GM21717 (cell line): ENCODE measurements at regions not wholly inside any gene's neighbourhood (a gene's known extent, or its start where the extent isn't known, plus 50 kb on each side); places are given as distances from the start of the nearest gene placed in this dataset.

Experiments used
- ATAC-seq: cut with Tn5 transposase; IDR thresholded peaks from one replicate; pipeline ENCODE4 v1.9.1; 2021; ENCODE audit warnings: mild to moderate bottlenecking, moderate library complexity; ENCODE audit not compliant: unreplicated experiment

- ATAC-seq: no peak
Observed at GRCh38 chr4:189304809-189305208, 635.9 kb upstream of the FRG1 start.

GRCh38 chr4:189305500-189305899 is 635.2 kb upstream of the FRG1 start:
- no peak for ATAC-seq

- ATAC-seq: no peak
Observed at GRCh38 chr4:189311251-189311650, 629.4 kb upstream of the FRG1 start.

- no peak for ATAC-seq
Observed at GRCh38 chr4:189313064-189313463, 627.6 kb upstream of the FRG1 start.

GRCh38 chr4:189313861-189314513 is 626.7 kb upstream of the FRG1 start:
- no peak for ATAC-seq

GRCh38 chr4:189322426-189322825 is 618.2 kb upstream of the FRG1 start:
- ATAC-seq: no peak

- ATAC-seq: no peak
Observed at GRCh38 chr4:189341881-189342280, 598.8 kb upstream of the FRG1 start.

- ATAC-seq: no peak
Observed at GRCh38 chr4:189355590-189355989, 585.1 kb upstream of the FRG1 start.

GRCh38 chr4:189362364-189362763 is 578.3 kb upstream of the FRG1 start:
- no peak for ATAC-seq

GRCh38 chr4:189364032-189364449 is 576.6 kb upstream of the FRG1 start:
- ATAC-seq: no peak

- ATAC-seq: no peak
Observed at GRCh38 chr4:189365451-189365850, 575.2 kb upstream of the FRG1 start.

- no peak for ATAC-seq
Observed at GRCh38 chr4:189367832-189368231, 572.8 kb upstream of the FRG1 start.

GRCh38 chr4:189374176-189374575 is 566.5 kb upstream of the FRG1 start:
- no peak for ATAC-seq

GRCh38 chr4:189376901-189377300 is 563.8 kb upstream of the FRG1 start:
- no peak for ATAC-seq

- no peak for ATAC-seq
Observed at GRCh38 chr4:189377569-189377968, 563.1 kb upstream of the FRG1 start.

GRCh38 chr4:189385098-189385497 is 555.6 kb upstream of the FRG1 start:
- no peak for ATAC-seq

GRCh38 chr4:189385579-189385978 is 555.1 kb upstream of the FRG1 start:
- no peak for ATAC-seq

GRCh38 chr4:189396435-189396834 is 544.2 kb upstream of the FRG1 start:
- no peak for ATAC-seq

GRCh38 chr4:189404271-189404670 is 536.4 kb upstream of the FRG1 start:
- ATAC-seq: no peak

- no peak for ATAC-seq
Observed at GRCh38 chr4:189409158-189409557, 531.5 kb upstream of the FRG1 start.

GRCh38 chr4:189414021-189414420 is 526.7 kb upstream of the FRG1 start:
- no peak for ATAC-seq

- ATAC-seq: no peak
Observed at GRCh38 chr4:189420572-189420971, 520.1 kb upstream of the FRG1 start.

- no peak for ATAC-seq
Observed at GRCh38 chr4:189436207-189436606, 504.5 kb upstream of the FRG1 start.
